Activated CD8-positive, alpha-beta memory T cell treated with anti-CD3 and anti-CD28 coated beads, Interleukin-2, amount 10 ng/mL, durations not matched to agents 7 days and 5 days (primary cell): ENCODE measurements at regions not wholly inside any gene's neighbourhood (a gene's known extent, or its start where the extent isn't known, plus 50 kb on each side); places are given as distances from the start of the nearest gene placed in this dataset.

ENCODE experiments used
- ATAC-seq: fragments of 150-1000 bp; cut with Tn5 transposase; one replicate; pipeline ENCODE4 v1.10.0; 2021; ENCODE audit warnings: moderate library complexity
- CTCF ChIA-PET: fragments of 350-600 bp; sonication (Branson Sonifier 250); formaldehyde crosslinking; loops from one replicate; lab custom pipeline; 2021; ENCODE audit warnings: antibody characterized with exemption; lab: Charles Lee
- DNase-seq: peaks from one replicate; pipeline ENCODE4 v3.0.0-alpha.2; 2020
- H3K27ac Mint-ChIP-seq: one replicate; pipeline ENCODE4 v1.8.0; 2021; ENCODE audit warnings: mild to moderate bottlenecking, mixed read lengths
- H3K27me3 Mint-ChIP-seq: one replicate; pipeline ENCODE4 v1.8.0; 2021; ENCODE audit warnings: mixed read lengths
- H3K36me3 Mint-ChIP-seq: one replicate; pipeline ENCODE4 v1.8.0; 2021; ENCODE audit warnings: mild to moderate bottlenecking, mixed read lengths
- H3K4me1 Mint-ChIP-seq: one replicate; pipeline ENCODE4 v1.8.0; 2021; ENCODE audit warnings: mixed read lengths
- H3K4me3 Mint-ChIP-seq: one replicate; pipeline ENCODE4 v1.8.0; 2021; ENCODE audit warnings: mild to moderate bottlenecking, moderate library complexity, mixed read lengths
- H3K9me3 Mint-ChIP-seq: one replicate; pipeline ENCODE4 v1.8.0; 2022; ENCODE audit warnings: low read depth, mixed read lengths

DNA sequence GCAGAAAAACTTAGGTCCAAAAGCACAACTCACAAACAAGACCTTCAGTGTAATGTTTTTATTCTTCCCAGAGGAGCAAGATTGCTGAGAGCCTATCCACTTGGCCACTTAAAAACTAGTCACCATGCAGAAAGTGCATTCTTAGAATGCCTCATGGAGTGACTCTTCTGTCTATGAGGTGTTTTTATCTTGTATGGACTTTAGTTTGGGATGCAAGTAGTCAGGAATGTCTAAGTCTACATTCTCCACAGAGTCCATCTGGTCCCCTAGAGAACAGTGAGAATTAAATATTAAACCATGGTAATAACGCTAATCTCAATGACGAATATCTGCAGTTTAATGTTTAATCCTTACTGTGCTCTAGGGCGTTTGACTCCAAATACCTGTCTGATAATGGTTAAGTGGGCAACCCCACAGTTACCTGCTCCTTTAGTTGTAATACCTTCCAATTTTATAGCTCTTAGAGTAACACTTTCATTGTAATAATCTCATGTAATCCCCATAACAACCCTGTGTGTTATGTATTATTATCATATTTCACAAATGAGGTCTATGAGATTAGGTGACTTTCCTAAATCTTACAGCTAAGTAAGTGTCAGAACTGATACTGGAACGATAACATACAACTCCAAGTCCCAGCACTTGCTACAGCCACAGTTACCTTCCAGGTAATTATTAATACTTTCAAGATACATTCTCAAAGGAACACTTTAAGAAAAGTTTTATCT, 235.6 kb upstream of the JADE1 start:
- Mint-ChIP-seq H3K27ac (no peak overlapping the region), H3K4me3 (no peak overlapping the region), H3K9me3 (no peaks in the 10 kb centered on the region), H3K36me3 (no peaks in the 10 kb centered on the region), H3K4me1 (no peaks in the 10 kb centered on the region), H3K27me3 (peaks cover 12% of the 10 kb centered on the region)
- CTCF ChIA-PET, result interaction anchor here (0.6 to 1.6 kb wide), 5 partner anchors 9 to 226 kb away, joined by 3 to 7 read pairs (median 4); no protein-coding TSS in a partner anchor
- ATAC-seq, result no peak
- no peak for DNase-seq

DNA sequence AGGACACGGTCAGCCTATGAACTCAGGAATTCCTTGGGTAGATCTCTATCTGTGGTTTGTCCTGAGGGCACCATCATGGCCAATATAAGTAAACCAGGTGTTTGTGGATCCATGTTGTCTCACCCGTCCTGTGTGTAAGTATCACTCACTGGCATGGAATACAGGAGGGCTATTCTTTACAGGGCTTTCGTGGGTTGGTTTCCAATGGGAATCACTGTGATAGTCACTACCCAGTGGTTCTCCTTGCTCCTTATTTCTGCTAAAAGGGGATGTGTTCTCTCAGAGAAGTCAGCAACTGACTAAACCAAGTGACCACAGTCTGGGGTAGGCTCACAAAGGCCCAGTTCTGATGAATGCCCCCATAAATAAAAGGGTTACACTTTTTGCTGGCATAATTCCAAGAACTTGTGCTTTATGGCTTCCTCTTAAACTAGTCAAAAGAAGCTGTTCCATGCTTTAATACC, 236.7 kb upstream of the JADE1 start:
- H3K27me3 Mint-ChIP-seq, result peaks cover 19% of the 10 kb centered on the region
- no peak for DNase-seq
- H3K27ac Mint-ChIP-seq, result no peak overlapping the region
- H3K9me3 Mint-ChIP-seq, result no peaks in the 10 kb centered on the region
- ATAC-seq, result no peak
- no peak overlapping the region for H3K4me3 Mint-ChIP-seq
- CTCF ChIA-PET, result no interaction called here
- no peaks in the 10 kb centered on the region for H3K4me1 Mint-ChIP-seq
- H3K36me3 Mint-ChIP-seq, result no peaks in the 10 kb centered on the region

DNA sequence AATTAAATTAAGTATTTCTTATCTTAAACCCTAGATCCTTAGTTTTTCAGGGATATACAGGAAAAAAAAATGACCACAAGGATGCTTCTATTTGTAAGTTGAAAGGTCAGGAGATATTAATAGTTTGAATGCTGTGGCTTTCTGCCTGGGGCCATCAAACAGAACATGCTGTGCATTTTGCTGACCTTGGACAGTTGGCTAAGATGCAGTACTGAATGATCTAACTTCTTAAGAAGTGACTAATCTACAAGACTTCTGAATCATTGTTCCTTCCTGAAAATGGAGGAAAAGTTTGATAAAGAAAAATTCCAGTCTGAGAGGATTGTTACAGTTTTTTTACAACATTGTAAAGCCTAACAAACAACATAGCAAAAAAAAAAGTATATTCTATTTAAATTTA, 237.8 kb upstream of the JADE1 start:
- Mint-ChIP-seq H3K27ac (no peak overlapping the region), H3K4me3 (no peak overlapping the region), H3K9me3 (no peaks in the 10 kb centered on the region), H3K4me1 (no peaks in the 10 kb centered on the region), H3K36me3 (no peaks in the 10 kb centered on the region), H3K27me3 (peaks cover 23% of the 10 kb centered on the region)
- ATAC-seq (no peak), DNase-seq (no peak)
- CTCF ChIA-PET, result no interaction called here

DNA sequence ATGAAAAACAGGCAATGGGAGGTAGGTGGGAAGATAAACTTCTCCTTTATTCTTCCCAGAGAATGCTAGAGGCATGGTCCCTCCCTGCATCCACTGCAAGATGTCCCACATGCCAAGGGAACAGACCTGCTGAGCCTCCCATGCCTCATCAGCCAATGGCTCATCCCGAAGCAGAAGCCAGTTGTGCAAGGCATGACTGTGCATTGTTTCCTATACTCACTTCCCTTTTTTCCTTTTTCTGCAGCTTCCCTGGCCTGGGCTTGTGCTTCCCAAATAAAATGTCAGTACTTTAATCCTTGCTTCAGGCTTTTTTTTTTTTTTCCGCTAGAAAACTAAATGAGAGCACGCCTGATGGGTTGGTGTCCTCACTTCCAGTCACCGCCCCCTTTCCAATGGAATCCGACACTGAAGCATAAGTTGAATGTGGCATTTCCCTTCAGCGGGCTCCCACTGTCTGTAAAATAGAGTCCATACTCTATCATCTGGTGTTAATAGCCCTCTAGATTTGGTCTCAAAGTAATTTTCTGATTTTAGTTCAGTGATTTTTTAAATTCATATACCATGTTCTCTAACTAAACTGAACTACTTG, 239.0 kb upstream of the JADE1 start:
- Mint-ChIP-seq H3K36me3 (no peaks in the 10 kb centered on the region), H3K9me3 (no peaks in the 10 kb centered on the region), H3K4me3 (no peak overlapping the region), H3K4me1 (no peaks in the 10 kb centered on the region), H3K27ac (no peak overlapping the region), H3K27me3 (peaks cover 23% of the 10 kb centered on the region)
- ATAC-seq, result no peak
- no peak for DNase-seq
- CTCF ChIA-PET, result no interaction called here

DNA sequence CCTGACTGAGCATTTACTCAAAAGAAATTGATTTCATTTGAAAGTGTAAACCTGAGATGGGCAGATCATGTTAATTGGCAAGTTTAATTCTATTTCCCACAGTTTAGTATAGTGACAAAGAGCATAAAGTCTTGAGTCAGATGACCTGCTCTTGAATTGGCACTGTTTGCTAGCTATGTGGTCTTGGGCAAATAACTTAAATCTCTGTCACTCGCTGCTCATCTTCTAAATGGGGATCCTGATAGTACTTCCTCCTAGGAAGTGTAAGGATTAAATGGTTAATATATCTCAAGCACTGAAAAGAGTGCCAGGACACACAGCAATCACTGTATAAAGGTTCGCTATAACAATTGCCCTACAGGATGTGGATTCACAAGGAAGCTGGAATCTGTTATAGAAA, 242.8 kb upstream of the JADE1 start:
- Mint-ChIP-seq H3K27me3 (peaks cover 30% of the 10 kb centered on the region), H3K36me3 (no peaks in the 10 kb centered on the region), H3K4me1 (no peaks in the 10 kb centered on the region), H3K27ac (no peak overlapping the region), H3K4me3 (no peak overlapping the region), H3K9me3 (no peaks in the 10 kb centered on the region)
- no peak for DNase-seq
- no peak for ATAC-seq
- CTCF ChIA-PET, result interaction anchor here (0.5 to 0.6 kb wide), 2 partner anchors 14 to 110 kb away, joined by 3 read pairs; no protein-coding TSS in a partner anchor

DNA sequence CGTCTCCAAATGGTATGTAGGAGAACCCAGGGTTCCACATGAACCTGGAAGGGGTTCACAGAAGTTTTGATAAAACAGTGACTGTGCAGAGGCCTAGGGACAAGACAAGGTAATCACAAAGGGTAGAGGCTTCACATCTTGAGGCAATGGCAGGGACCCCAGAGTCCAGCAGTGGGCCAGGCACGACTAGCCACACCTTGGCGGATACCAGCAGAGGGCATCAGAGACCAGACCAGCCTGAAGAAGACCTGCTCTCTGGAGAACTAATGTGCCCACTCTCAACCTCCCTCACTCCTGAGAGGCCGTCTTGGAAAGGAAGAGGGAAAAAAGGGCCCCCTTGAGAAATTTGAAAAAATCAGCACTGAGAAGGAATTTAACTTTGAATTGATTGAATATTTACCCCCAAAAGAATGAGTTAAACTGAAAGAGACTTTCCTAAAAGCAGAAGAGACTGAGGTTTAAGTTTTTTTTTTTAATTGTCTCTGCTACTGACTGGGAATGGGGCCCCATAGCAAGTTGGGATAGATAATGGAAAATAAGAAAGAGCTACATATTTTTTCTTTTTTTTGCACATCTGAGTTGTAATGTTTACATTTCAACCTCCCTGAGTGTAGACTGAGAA, 243.8 kb upstream of the JADE1 start:
- DNase-seq (peak; percentile 43), ATAC-seq (no peak)
- no peak overlapping the region for H3K27ac Mint-ChIP-seq
- H3K9me3 Mint-ChIP-seq, result no peaks in the 10 kb centered on the region
- H3K36me3 Mint-ChIP-seq, result no peaks in the 10 kb centered on the region
- no peaks in the 10 kb centered on the region for H3K4me1 Mint-ChIP-seq
- no peak overlapping the region for H3K4me3 Mint-ChIP-seq
- CTCF ChIA-PET, result interaction anchor here (0.8 kb wide), 1 partner anchor 249 kb away, joined by 3 read pairs; no protein-coding TSS in a partner anchor
- H3K27me3 Mint-ChIP-seq, result peaks cover 27% of the 10 kb centered on the region

DNA sequence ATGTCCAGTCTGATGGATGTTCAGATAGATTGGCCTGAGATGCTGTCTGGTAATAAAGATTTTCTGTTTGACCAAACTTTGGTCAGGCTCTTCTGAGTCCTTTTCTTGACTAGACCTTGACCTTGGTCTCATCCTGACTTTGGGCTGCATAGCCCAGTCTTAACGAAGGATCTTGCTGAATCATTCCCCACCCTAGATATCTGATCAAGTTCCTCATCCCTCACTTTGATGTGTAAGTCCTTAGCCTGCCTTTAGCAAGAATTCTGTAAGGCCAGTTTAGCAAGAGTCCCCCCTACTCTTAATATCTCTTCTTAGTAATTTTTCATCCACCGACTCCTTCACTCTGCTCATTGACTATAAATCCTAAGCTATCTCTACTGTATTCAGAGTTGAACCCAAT, 244.4 kb upstream of the JADE1 start:
- ATAC-seq (no peak), DNase-seq (no peak)
- Mint-ChIP-seq H3K27me3 (peaks cover 26% of the 10 kb centered on the region), H3K4me1 (no peaks in the 10 kb centered on the region), H3K9me3 (no peaks in the 10 kb centered on the region), H3K4me3 (no peak overlapping the region), H3K27ac (no peak overlapping the region), H3K36me3 (no peaks in the 10 kb centered on the region)
- CTCF ChIA-PET, result no interaction called here

DNA sequence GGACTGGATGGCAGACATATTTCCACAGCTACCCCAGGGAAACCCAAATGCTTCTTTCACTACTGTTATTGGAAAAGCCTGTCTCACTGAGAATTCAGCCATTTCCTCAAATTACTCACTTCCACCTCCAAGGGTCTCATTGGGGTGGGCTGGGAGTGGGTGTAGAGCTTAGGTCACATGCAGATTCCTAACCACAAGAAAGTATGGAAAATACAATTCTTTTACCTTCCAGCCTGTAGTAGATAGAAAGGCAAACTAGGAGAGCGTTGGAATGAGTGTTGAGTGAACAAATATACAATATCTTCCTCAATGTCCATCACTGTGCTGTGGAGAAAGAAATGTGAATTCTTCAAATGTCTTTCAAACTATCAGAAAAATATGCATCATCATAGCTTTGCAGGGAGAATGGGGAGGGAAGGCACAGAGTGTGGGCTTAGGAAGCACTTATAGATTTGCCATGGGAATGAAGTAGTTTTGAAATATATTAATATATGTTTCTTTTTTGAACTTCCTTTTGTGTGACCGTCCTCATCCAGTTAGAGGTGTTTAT, 245.3 kb upstream of the JADE1 start:
- H3K27me3 Mint-ChIP-seq, result peaks cover 20% of the 10 kb centered on the region
- CTCF ChIA-PET, result interaction anchor here (1.2 kb wide), 1 partner anchor 11 kb away, joined by 7 read pairs; no protein-coding TSS in a partner anchor
- DNase-seq, result no peak

DNA sequence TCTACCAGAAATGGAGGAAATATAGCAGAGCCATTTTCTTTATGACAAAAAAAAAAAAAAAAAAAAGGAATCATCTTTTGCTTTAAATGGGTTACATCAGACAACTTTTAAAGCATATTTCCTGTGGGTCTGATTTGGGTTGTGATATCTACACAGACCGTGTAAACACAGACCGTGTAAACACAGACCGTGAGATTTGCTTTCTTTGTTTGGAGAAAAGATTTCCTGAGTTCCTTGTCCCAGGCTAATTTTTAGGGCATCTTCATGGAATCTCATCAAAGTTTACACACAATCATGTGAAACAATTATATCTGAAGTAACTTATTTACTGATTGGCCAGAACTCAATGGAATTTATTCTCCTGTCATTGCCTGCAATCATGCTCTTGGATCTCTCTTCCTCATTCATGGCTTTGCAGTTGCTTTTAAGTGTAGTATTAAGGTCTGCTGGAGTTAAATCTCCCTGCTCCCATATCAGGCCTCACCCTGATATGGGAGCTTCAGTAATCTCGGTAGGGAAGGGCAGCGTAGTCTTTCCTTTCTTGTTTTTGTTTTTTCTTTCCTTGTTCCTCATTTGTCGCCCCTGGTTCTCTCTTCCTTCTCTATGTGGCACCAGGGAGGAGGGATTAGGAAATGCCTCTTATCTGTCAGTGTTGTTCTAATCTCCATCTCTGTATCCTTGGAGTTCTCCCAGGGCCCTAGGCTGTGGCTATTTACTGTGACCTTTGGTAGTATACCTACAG, 248.6 kb upstream of the JADE1 start:
- CTCF ChIA-PET, result no interaction called here
- H3K4me3 Mint-ChIP-seq, result no peak overlapping the region
- H3K9me3 Mint-ChIP-seq, result no peaks in the 10 kb centered on the region
- no peaks in the 10 kb centered on the region for H3K4me1 Mint-ChIP-seq
- no peak for ATAC-seq
- peaks cover 11% of the 10 kb centered on the region for H3K27me3 Mint-ChIP-seq
- H3K27ac Mint-ChIP-seq, result no peak overlapping the region
- no peak for DNase-seq
- H3K36me3 Mint-ChIP-seq, result no peaks in the 10 kb centered on the region

More for the DNA sequence above, 245.3 kb upstream of the JADE1 start:
- no peak for ATAC-seq
- Mint-ChIP-seq H3K36me3 (no peaks in the 10 kb centered on the region), H3K4me3 (no peak overlapping the region), H3K9me3 (no peaks in the 10 kb centered on the region), H3K4me1 (no peaks in the 10 kb centered on the region), H3K27ac (no peak overlapping the region)

DNA sequence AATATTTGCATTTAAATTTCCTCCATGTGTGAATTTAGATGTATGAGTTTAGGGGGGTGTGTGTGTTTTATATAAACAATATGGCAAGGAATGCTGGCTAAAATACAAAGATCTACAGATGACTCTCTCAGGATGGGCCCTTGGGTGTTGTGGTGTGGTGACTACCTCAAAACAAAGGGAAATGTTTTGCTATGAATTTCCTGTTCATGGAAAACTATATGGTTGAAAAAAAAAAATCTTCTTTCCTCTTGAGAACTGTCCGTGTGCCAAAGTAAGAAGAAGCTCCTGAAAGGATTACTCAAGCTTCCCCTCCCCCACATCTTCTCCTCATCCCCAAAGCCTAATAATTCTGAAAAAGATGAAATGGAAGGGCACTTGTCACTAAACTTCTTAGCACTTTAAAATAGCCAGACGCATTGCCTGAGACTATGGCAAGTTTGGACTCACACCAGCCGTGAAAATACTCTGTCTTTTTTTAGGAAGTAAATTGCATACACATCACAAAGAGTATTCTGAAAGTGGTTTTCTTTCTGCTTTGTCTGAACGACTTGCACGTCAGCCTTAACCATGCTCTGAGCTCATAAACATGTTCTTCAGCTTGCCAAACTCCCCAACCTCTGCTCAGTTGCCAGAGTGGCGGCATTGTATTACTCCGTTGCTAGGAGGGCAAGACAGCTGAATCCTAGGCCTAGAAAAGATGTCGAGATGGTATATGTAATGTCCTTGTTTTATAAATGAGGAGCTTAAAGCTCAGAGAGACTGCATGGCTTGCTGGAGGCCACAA, 250.4 kb upstream of the JADE1 start:
- Mint-ChIP-seq H3K27ac (no peak overlapping the region), H3K4me1 (peaks cover under 1% of the 10 kb centered on the region), H3K36me3 (no peaks in the 10 kb centered on the region), H3K4me3 (no peak overlapping the region), H3K27me3 (peaks cover 9% of the 10 kb centered on the region), H3K9me3 (no peaks in the 10 kb centered on the region)
- ATAC-seq, result no peak
- CTCF ChIA-PET, result no interaction called here
- no peak for DNase-seq

DNA sequence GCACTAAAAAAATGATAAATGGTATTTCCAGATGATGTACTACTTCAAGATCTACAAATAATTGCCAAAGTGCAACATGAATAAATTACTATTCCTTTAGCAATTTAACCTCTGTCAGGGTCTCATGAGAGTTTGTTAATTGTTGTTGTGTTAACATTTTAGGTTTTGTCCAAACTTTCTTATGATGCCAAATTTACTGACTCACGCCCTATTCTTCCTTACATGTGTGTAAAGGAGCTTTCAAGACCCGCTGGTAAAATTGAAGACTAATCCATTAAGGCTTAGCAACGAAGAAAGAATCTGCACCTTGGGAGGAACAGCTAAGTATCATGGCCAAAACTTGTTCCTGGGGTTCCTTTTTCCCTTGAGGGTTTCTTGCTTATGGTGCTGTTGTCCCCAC, 252.7 kb upstream of the JADE1 start:
- H3K27ac Mint-ChIP-seq, result no peak overlapping the region
- no peak overlapping the region for H3K4me3 Mint-ChIP-seq
- CTCF ChIA-PET, result interaction anchor here (2.2 kb wide), 1 partner anchor 18 kb away, joined by 6 read pairs; no protein-coding TSS in a partner anchor
- H3K36me3 Mint-ChIP-seq, result no peaks in the 10 kb centered on the region
- H3K4me1 Mint-ChIP-seq, result peaks cover 12% of the 10 kb centered on the region
- H3K27me3 Mint-ChIP-seq, result peaks cover 23% of the 10 kb centered on the region
- no peaks in the 10 kb centered on the region for H3K9me3 Mint-ChIP-seq
- DNase-seq, result no peak
- ATAC-seq, result no peak

DNA sequence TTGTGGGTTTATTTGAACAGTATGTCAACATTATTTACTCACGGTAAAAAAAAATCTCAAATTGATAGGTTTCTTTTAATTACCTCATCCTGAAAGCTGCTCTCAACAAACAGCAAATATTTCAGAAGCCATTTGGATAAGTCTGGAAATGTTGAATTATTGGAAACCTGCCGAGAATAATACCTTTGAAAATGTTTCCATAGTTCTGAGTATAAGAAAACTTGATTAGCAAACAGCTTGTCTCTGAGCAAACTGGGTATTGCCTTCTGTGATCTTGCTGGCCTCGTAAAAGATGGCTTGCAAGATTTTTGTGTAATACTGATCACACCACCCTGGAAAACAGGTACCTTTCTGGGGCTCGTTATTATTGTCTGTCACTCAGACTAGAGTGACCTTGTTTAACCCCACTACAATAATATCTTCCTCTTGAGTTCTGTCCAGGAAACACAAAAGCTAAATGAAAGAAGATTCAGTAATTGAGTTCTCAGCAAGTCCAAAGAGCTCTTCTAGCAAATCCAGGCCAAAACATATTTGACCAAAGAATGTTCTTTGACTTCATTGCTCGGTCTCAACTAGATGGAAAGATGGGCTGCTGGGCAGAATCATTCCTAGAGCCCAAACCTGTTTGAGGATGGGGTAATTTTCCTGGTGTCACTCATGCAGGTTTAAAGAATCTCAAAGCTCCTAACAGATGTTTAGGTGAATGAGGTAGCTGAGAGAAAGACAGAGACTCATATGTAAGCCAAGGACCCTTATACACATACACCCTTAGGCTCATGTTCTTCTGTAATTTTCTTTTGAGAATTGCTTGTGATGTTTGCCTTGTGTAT, 255.6 kb upstream of the JADE1 start:
- Mint-ChIP-seq H3K27me3 (peaks cover 44% of the 10 kb centered on the region), H3K9me3 (no peaks in the 10 kb centered on the region), H3K27ac (no peak overlapping the region), H3K4me1 (peaks cover 12% of the 10 kb centered on the region), H3K36me3 (no peaks in the 10 kb centered on the region), H3K4me3 (peak overlapping the region; percentile 81)
- CTCF ChIA-PET, result interaction anchor here (0.8 kb wide), 1 partner anchor 13 kb away, joined by 3 read pairs; no protein-coding TSS in a partner anchor
- ATAC-seq, result no peak
- no peak for DNase-seq
